ENCODE measurements at regions not wholly inside any gene's neighbourhood (a gene's known extent, or its start where the extent isn't known, plus 50 kb on each side); places are given as distances from the start of the nearest gene placed in this dataset.

- H3K9ac ChIP-seq, result no peak overlapping the region
- no peak for DNase-seq (ENCODE audit: low spot score)
- no peak overlapping the region for H3K4me3 Mint-ChIP-seq
- H4K20me1 ChIP-seq (ENCODE audit: low read depth), result no peaks in the 10 kb centered on the region
- H3F3A ChIP-seq (ENCODE audit: low read depth), result no peaks in the 10 kb centered on the region
- H3K27ac Mint-ChIP-seq, result no peak overlapping the region
- no peak overlapping the region for H3K27ac ChIP-seq
- H3K4me2 ChIP-seq, result no peak overlapping the region
- H3K27me3 ChIP-seq, result no peaks in the 10 kb centered on the region
- H3K4me3 ChIP-seq, result no peak overlapping the region
- H3K36me3 Mint-ChIP-seq, result no peaks in the 10 kb centered on the region
- H3K27me3 Mint-ChIP-seq (ENCODE audit: insufficient read depth, low read depth), result peaks cover 12% of the 10 kb centered on the region
- no peaks in the 10 kb centered on the region for H3K4me1 ChIP-seq
- H3K9me3 ChIP-seq (ENCODE audit: low read depth), result no peaks in the 10 kb centered on the region
- no peak overlapping the region for H2AFZ ChIP-seq (replicated peaks)
- no peaks in the 10 kb centered on the region for H3K79me2 ChIP-seq (ENCODE audit: low read depth)
- H3K36me3 ChIP-seq, result no peaks in the 10 kb centered on the region
- peaks cover 11% of the 10 kb centered on the region for H3K4me1 Mint-ChIP-seq
- H3K9me3 Mint-ChIP-seq, result no peaks in the 10 kb centered on the region
- TF ChIP-seq CTCF (IDR thresholded peaks at IDR 0.05) (no peak), EZH2 (IDR thresholded peaks at IDR 0.05) (no peak), EZH2phosphoT487 (IDR thresholded peaks at IDR 0.05) (no peak)
These were observed 190.8 kb downstream of the MATN1 start for GRCh38 chr1:30532621-30533020.

GRCh38 chr1:30527511-30528140, 195.8 kb downstream of the MATN1 start:
- H4K20me1 ChIP-seq (ENCODE audit: low read depth), result no peaks in the 10 kb centered on the region
- no peaks in the 10 kb centered on the region for H3K9me3 ChIP-seq (ENCODE audit: low read depth)
- H2AFZ ChIP-seq (replicated peaks), result no peak overlapping the region
- no peak overlapping the region for H3K9ac ChIP-seq
- DNase-seq (ENCODE audit: low spot score), result no peak
- H3K4me1 ChIP-seq, result no peaks in the 10 kb centered on the region
- no peak overlapping the region for H3K4me3 Mint-ChIP-seq
- peaks cover 14% of the 10 kb centered on the region for H3K4me1 Mint-ChIP-seq
- no peak overlapping the region for H3K4me3 ChIP-seq
- no peaks in the 10 kb centered on the region for H3K36me3 Mint-ChIP-seq
- no peaks in the 10 kb centered on the region for H3K27me3 ChIP-seq
- no peaks in the 10 kb centered on the region for H3K79me2 ChIP-seq (ENCODE audit: low read depth)
- no peaks in the 10 kb centered on the region for H3K36me3 ChIP-seq
- H3K27ac ChIP-seq, result no peak overlapping the region
- H3K27me3 Mint-ChIP-seq (ENCODE audit: insufficient read depth, low read depth), result peaks cover 19% of the 10 kb centered on the region
- TF ChIP-seq EZH2phosphoT487 (IDR thresholded peaks at IDR 0.05) (no peak), EZH2 (IDR thresholded peaks at IDR 0.05) (no peak), CTCF (IDR thresholded peaks at IDR 0.05) (no peak)
- no peaks in the 10 kb centered on the region for H3K9me3 Mint-ChIP-seq
- H3F3A ChIP-seq (ENCODE audit: low read depth), result no peaks in the 10 kb centered on the region
- H3K27ac Mint-ChIP-seq, result peak overlapping the region; percentile 68
- H3K4me2 ChIP-seq, result no peak overlapping the region

- Mint-ChIP-seq H3K27ac (no peak overlapping the region), H3K4me1 (peaks cover 14% of the 10 kb centered on the region), H3K36me3 (no peaks in the 10 kb centered on the region), H3K9me3 (no peaks in the 10 kb centered on the region), H3K27me3 (ENCODE audit: insufficient read depth, low read depth) (peaks cover 19% of the 10 kb centered on the region), H3K4me3 (no peak overlapping the region)
- no peaks in the 10 kb centered on the region for H3K79me2 ChIP-seq (ENCODE audit: low read depth)
- H3K9ac ChIP-seq, result no peak overlapping the region
- no peak for TF ChIP-seq EZH2 (IDR thresholded peaks at IDR 0.05)
- no peak for TF ChIP-seq EZH2phosphoT487 (IDR thresholded peaks at IDR 0.05)
- no peaks in the 10 kb centered on the region for H3K36me3 ChIP-seq
- no peak overlapping the region for H3K4me3 ChIP-seq
- no peaks in the 10 kb centered on the region for H3K4me1 ChIP-seq
- no peak overlapping the region for H2AFZ ChIP-seq (replicated peaks)
- H4K20me1 ChIP-seq (ENCODE audit: low read depth), result no peaks in the 10 kb centered on the region
- no peak overlapping the region for H3K4me2 ChIP-seq
- no peak for DNase-seq (ENCODE audit: low spot score)
- no peaks in the 10 kb centered on the region for H3K27me3 ChIP-seq
- no peak overlapping the region for H3K27ac ChIP-seq
- no peaks in the 10 kb centered on the region for H3F3A ChIP-seq (ENCODE audit: low read depth)
- H3K9me3 ChIP-seq (ENCODE audit: low read depth), result no peaks in the 10 kb centered on the region
These were observed 196.6 kb downstream of the MATN1 start for GRCh38 chr1:30526652-30527345.

All from neural progenitor cell (in vitro differentiated cells).